Suprapubic skin (tissue), 4 donors: ENCODE measurements at regions not wholly inside any gene's neighbourhood (a gene's known extent, or its start where the extent isn't known, plus 50 kb on each side); places are given as distances from the start of the nearest gene placed in this dataset.

Experiments used
- DNase-seq, 2 donors: peaks; one replicate each; pipeline ENCODE4 v3.0.0-alpha.2; 2019; ENCODE audit warnings: low spot score in 2 of 2
- H3K27ac ChIP-seq: fragments of 200-600 bp; sonication (generic); one replicate; pipeline ENCODE4 v1.5.1; 2019
- H3K27me3 ChIP-seq: fragments of 200-600 bp; sonication (generic); one replicate; pipeline ENCODE4 v1.5.1; 2019
- H3K36me3 ChIP-seq: fragments of 200-600 bp; sonication (generic); one replicate; pipeline ENCODE4 v1.5.1; 2019
- H3K4me1 ChIP-seq: fragments of 200-600 bp; sonication (generic); one replicate; pipeline ENCODE4 v1.5.1; 2019
- H3K4me3 ChIP-seq: fragments of 200-600 bp; sonication (generic); one replicate; pipeline ENCODE4 v1.5.1; 2019; ENCODE audit warnings: mild to moderate bottlenecking
- H3K9me3 ChIP-seq: fragments of 200-600 bp; sonication (generic); one replicate; pipeline ENCODE4 v1.5.1; 2019
- CTCF ChIP-seq, 2 donors: fragments of 200-600 bp in 1 of 2; fragments of 450-650 bp in 1 of 2; sonication (generic) in 1 of 2; IDR thresholded peaks; one replicate each; pipeline ENCODE4 v1.5.1; 2016 to 2019; ENCODE audit warnings: antibody characterized with exemption in 2 of 2, mild to moderate bottlenecking in 1 of 2, moderate library complexity in 1 of 2
- EP300 ChIP-seq: sonication (generic); formaldehyde crosslinking; IDR thresholded peaks from one replicate; pipeline ENCODE4 v1.6.1; 2017; ENCODE audit warnings: antibody characterized with exemption
- POLR2A ChIP-seq, 2 donors: fragments of 450-650 bp; IDR thresholded peaks; one replicate each; pipeline ENCODE4 v1.6.1; 2017; ENCODE audit warnings: antibody characterized with exemption in 2 of 2, mild to moderate bottlenecking in 2 of 2, moderate library complexity in 2 of 2
- POLR2AphosphoS5 ChIP-seq, 3 donors: sonication (generic); formaldehyde crosslinking; IDR thresholded peaks; one replicate each; pipeline ENCODE4 v1.6.1; 2017; ENCODE audit warnings: antibody characterized with exemption in 3 of 3
- WGBS: methylation state at CpG from one replicate; pipeline ENCODE4 v1.1.5; 2018; 5-methylcytosine and 5-hydroxymethylcytosine counted together

- H3K9me3 ChIP-seq: no peaks in the 10 kb centered on the region
- TF ChIP-seq CTCF (IDR thresholded peaks at IDR 0.05) (no peak), POLR2AphosphoS5 (IDR thresholded peaks at IDR 0.05) (no peak)
- no peak for DNase-seq
- H3K4me3 ChIP-seq: no peak overlapping the region
- no peak overlapping the region for H3K27ac ChIP-seq
- H3K27me3 ChIP-seq: no peaks in the 10 kb centered on the region
- H3K4me1 ChIP-seq: no peaks in the 10 kb centered on the region
- H3K36me3 ChIP-seq: no peaks in the 10 kb centered on the region
- WGBS: 71% methylated on average over 2 of the region's 2 CpGs
Observed at GRCh38 chr12:40584763-40585162, 107.5 kb upstream of the CNTN1 start.

DNA sequence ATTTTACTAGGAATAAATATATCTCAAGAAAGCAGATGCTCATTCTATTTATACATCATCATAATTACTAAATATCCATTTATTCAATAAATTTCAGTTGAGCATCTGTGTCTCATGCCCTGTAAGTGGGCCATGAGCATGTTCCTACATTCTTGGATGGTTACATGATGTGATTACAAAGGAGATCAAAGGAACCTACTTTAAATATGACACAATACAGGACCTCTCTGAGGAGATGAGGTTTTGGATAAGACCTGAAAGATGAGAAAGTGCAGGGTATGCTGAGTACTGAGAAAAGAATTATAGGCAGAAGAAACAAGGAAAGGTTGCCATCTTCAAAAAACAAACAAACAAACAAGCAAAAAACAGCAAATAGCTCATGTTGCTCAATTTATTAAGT, 105.4 kb upstream of the CNTN1 start:
- Histone ChIP-seq H3K27ac (no peak overlapping the region), H3K36me3 (no peaks in the 10 kb centered on the region), H3K27me3 (no peaks in the 10 kb centered on the region), H3K9me3 (no peaks in the 10 kb centered on the region), H3K4me1 (no peaks in the 10 kb centered on the region), H3K4me3 (no peak overlapping the region)
- DNase-seq: no peak
- TF ChIP-seq CTCF (IDR thresholded peaks at IDR 0.05): no peak
- TF ChIP-seq POLR2A (IDR thresholded peaks at IDR 0.05): no peak
- TF ChIP-seq POLR2AphosphoS5 (IDR thresholded peaks at IDR 0.05): no peak
- no peak for TF ChIP-seq EP300

DNA sequence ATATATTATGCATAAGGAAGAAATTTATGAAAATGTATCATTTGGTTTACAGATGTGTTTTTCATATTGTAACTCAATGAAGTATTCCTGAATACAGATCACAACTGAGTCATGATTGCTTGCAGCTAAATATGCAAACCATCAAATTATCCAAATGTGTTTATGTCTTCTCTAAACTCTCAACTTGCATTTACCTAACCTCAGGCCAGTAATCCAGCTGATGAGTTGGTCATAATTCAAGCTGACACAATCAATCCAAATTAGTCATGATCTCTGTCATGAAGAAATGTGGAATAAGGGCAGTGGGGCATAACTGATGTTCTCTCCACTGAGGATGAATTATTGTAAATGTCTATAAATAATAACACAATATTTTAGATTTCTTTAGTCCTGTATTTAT, 104.8 kb upstream of the CNTN1 start:
- TF ChIP-seq POLR2AphosphoS5 (IDR thresholded peaks at IDR 0.05) (no peak), CTCF (IDR thresholded peaks at IDR 0.05) (no peak), EP300 (no peak), POLR2A (IDR thresholded peaks at IDR 0.05) (no peak)
- DNase-seq: no peak
- Histone ChIP-seq H3K4me3 (no peak overlapping the region), H3K36me3 (no peaks in the 10 kb centered on the region), H3K4me1 (no peaks in the 10 kb centered on the region), H3K27me3 (no peaks in the 10 kb centered on the region), H3K27ac (no peak overlapping the region), H3K9me3 (no peaks in the 10 kb centered on the region)

- TF ChIP-seq POLR2A (IDR thresholded peaks at IDR 0.05) (no peak), EP300 (no peak), CTCF (IDR thresholded peaks at IDR 0.05) (no peak), POLR2AphosphoS5 (IDR thresholded peaks at IDR 0.05) (no peak)
- no peak overlapping the region for H3K4me3 ChIP-seq
- H3K4me1 ChIP-seq: no peaks in the 10 kb centered on the region
- no peak for DNase-seq
- 49% methylated on average over 3 of the region's 3 CpGs for WGBS
- no peak overlapping the region for H3K27ac ChIP-seq
- no peaks in the 10 kb centered on the region for H3K36me3 ChIP-seq
- no peaks in the 10 kb centered on the region for H3K27me3 ChIP-seq
- H3K9me3 ChIP-seq: no peaks in the 10 kb centered on the region
Observed at GRCh38 chr12:40587970-40588369, 104.3 kb upstream of the CNTN1 start.

DNA sequence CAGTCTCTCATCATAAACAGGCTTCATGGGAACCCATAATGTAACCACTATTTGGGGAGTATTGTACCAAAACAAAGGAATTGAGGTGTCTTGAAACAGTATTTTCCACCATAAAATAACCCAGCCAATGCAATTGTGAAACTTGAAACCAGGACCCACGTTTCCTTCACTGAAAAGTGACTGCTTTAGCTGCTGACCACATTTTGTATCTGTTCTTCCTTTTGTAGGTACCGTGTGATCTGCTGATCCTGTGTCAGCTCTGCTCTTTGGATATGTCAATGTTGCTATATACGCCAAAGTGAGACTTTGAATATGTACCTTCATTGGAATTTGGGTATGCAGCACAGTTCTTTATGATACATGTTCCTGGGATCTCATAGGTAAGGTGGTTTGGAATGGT, 95.1 kb upstream of the CNTN1 start:
- Histone ChIP-seq H3K4me3 (no peak overlapping the region), H3K27me3 (no peaks in the 10 kb centered on the region), H3K4me1 (no peaks in the 10 kb centered on the region), H3K9me3 (no peaks in the 10 kb centered on the region), H3K27ac (no peak overlapping the region), H3K36me3 (no peaks in the 10 kb centered on the region)
- WGBS: 75% methylated on average over 3 of the region's 3 CpGs
- TF ChIP-seq EP300: no peak
- DNase-seq: no peak

DNA sequence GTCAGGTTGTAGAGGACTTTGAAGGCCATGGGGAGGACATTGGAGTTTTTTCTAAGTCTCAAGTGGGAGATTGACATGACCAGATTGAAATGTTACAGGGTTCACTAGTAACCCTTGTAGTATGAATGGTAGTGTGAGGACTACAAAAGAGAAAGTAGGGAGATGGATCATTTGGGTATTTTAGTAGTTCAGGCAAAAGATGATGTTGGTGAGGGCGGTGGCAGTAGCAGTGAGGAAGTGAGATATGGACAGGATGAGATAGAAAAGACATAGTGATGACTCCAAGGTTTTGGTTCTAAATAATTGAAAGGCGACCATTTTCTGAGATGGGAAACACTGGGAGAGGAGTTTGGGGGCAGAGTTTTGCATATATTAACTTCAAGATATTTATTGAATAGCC, 94.2 kb upstream of the CNTN1 start:
- Histone ChIP-seq H3K36me3 (no peaks in the 10 kb centered on the region), H3K27ac (no peak overlapping the region), H3K27me3 (no peaks in the 10 kb centered on the region), H3K4me1 (no peaks in the 10 kb centered on the region), H3K9me3 (no peaks in the 10 kb centered on the region), H3K4me3 (no peak overlapping the region)
- TF ChIP-seq POLR2A (IDR thresholded peaks at IDR 0.05): no peak
- no peak for TF ChIP-seq POLR2AphosphoS5 (IDR thresholded peaks at IDR 0.05)
- TF ChIP-seq EP300: no peak
- TF ChIP-seq CTCF (IDR thresholded peaks at IDR 0.05): no peak
- WGBS: 90% methylated on average over 2 of the region's 2 CpGs
- no peak for DNase-seq
